Fibroblast of lung (primary cell): ENCODE measurements at regions not wholly inside any gene's neighbourhood (a gene's known extent, or its start where the extent isn't known, plus 50 kb on each side); places are given as distances from the start of the nearest gene placed in this dataset.

ENCODE experiments used
- EZH2 ChIP-seq: IDR thresholded peaks from 2 replicates; pipeline ENCODE4 v1.5.1; 2012; ENCODE audit warnings: low read length, control low read depth, mild to moderate bottlenecking; ENCODE audit errors: missing control alignments
- TF ChIP-seq, protein P1 (sequence below), 2 donors: IDR thresholded peaks in 1 of 2; conservative IDR thresholded peaks in 1 of 2; 1 replicate in 1 of 2; 2 replicates in 1 of 2; pipeline ENCODE4 v1.5.1; 2011 to 2012; ENCODE audit warnings: low read length in 2 of 2, control low read depth in 1 of 2, inconsistent platforms in 1 of 2, low read depth in 1 of 2, mild to moderate bottlenecking in 1 of 2

- TF ChIP-seq, protein P1, sequence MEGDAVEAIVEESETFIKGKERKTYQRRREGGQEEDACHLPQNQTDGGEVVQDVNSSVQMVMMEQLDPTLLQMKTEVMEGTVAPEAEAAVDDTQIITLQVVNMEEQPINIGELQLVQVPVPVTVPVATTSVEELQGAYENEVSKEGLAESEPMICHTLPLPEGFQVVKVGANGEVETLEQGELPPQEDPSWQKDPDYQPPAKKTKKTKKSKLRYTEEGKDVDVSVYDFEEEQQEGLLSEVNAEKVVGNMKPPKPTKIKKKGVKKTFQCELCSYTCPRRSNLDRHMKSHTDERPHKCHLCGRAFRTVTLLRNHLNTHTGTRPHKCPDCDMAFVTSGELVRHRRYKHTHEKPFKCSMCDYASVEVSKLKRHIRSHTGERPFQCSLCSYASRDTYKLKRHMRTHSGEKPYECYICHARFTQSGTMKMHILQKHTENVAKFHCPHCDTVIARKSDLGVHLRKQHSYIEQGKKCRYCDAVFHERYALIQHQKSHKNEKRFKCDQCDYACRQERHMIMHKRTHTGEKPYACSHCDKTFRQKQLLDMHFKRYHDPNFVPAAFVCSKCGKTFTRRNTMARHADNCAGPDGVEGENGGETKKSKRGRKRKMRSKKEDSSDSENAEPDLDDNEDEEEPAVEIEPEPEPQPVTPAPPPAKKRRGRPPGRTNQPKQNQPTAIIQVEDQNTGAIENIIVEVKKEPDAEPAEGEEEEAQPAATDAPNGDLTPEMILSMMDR (conservative IDR thresholded peaks at IDR 0.05 in 1 of 2, IDR thresholded peaks at IDR 0.05 in 1 of 2; ENCODE audit: low read depth in 1 of 2, low read length in 2 of 2), result no peak
- TF ChIP-seq EZH2, result no peak
These were observed 92.7 kb upstream of the RPL34 start for GRCh38 chr4:108527723-108528122.
